ENCODE measurements at regions not wholly inside any gene's neighbourhood (a gene's known extent, or its start where the extent isn't known, plus 50 kb on each side); places are given as distances from the start of the nearest gene placed in this dataset.
"Not testable (repeated sequence)": the region's sequence is repeated elsewhere in the genome, so short reads cannot be mapped to it uniquely, and the experiment has no call there.

DNA sequence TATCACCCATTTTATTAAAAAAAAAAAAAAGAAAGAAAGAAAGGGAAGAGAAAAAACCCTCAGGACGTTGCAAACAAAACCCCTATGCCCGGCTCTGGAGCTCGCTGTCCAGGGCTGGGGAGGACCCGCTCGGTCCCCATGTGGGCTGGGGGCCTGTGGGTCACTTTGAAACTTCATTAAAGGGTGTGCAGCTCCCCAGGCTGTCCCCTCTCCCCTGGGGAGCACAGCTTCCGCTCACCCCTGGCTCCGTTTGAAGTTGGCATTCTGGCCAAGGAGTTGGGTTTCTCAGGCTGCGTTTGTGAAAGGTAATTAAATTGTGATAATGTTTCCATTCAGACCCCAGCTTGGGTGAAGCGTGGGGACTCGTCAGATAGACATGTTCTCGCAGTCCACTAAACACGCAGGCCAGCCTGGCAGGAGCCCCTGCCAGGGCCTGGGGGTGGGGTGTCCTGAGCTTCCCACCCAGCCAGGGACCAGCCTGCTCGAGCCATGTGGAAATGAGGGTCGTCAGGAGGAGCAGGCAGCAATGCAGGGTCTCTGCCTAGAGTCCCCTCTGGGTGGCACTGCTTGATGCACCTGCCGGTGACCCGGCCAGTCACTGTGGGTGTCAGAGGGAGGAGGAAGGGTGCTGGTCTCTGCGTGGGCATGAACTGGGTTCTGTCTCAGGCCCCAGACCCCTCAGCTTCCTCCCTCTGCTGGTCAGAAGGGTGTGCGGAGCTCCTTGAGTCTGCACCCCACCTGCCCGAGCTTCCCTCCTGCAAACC, 166.2 kb downstream of the INHBB start:
- WGBS, 2 donors: 82 to 86% methylated on average over 12 to 17 of the region's 19 CpGs
- intact Hi-C loops (cut with DNase I): no loop called here
- no peaks in the 10 kb centered on the region for H3K27me3 ChIP-seq
- H3K27ac ChIP-seq: no peak overlapping the region
- no peaks in the 10 kb centered on the region for H3K9me3 ChIP-seq
- TF ChIP-seq POLR2A (IDR thresholded peaks at IDR 0.05): no peak
- TF ChIP-seq, protein P1, sequence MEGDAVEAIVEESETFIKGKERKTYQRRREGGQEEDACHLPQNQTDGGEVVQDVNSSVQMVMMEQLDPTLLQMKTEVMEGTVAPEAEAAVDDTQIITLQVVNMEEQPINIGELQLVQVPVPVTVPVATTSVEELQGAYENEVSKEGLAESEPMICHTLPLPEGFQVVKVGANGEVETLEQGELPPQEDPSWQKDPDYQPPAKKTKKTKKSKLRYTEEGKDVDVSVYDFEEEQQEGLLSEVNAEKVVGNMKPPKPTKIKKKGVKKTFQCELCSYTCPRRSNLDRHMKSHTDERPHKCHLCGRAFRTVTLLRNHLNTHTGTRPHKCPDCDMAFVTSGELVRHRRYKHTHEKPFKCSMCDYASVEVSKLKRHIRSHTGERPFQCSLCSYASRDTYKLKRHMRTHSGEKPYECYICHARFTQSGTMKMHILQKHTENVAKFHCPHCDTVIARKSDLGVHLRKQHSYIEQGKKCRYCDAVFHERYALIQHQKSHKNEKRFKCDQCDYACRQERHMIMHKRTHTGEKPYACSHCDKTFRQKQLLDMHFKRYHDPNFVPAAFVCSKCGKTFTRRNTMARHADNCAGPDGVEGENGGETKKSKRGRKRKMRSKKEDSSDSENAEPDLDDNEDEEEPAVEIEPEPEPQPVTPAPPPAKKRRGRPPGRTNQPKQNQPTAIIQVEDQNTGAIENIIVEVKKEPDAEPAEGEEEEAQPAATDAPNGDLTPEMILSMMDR (IDR thresholded peaks at IDR 0.05): no peak
- peaks cover 0 to 3% of the 10 kb centered on the region in 2 donors for H3K4me1 ChIP-seq
- no peak for DNase-seq
- no peak overlapping the region for H3K4me3 ChIP-seq (replicated peaks in 1 of 3)
- no peaks in the 10 kb centered on the region for H3K36me3 ChIP-seq

DNA sequence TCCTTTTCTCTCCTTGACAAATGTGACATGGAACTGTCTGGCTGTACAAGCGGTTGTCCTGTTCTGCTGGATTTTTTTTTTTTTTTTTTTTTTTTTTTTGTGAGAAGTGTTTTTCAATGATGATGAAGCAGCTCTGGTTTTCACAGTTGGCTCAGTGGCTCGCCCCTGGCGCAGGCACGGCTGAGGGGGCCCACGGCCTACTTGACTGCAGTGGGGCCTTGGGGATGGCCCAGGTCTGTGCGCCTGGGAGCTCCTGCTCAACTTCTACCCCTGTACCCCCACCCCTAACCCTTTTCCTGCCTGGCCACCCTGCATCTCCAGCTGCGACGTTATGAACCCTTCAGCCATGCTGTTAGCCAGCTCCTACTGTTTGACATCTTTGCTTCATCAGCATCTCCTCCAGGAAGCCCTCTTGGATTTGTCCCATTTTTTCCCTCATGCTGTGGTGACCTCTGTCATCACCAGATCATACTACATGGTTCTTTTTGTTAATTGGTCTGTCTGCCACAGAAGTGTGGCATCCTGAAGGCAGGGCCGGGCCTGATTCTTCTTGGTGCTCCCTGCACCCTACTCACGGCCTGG, 167.9 kb downstream of the INHBB start:
- no peak for DNase-seq
- no peaks in the 10 kb centered on the region for H3K9me3 ChIP-seq
- no peak overlapping the region for H3K27ac ChIP-seq
- intact Hi-C loops (cut with DNase I): no loop called here
- H3K27me3 ChIP-seq: no peaks in the 10 kb centered on the region
- no peak overlapping the region for H3K4me3 ChIP-seq (replicated peaks in 1 of 3)
- H3K4me1 ChIP-seq: no peaks in the 10 kb centered on the region
- TF ChIP-seq, protein P1 (IDR thresholded peaks at IDR 0.05): no peak
- no peak for TF ChIP-seq POLR2A (IDR thresholded peaks at IDR 0.05)
- no peaks in the 10 kb centered on the region for H3K36me3 ChIP-seq
- 90 to 92% methylated on average over 10 of the region's 10 CpGs for WGBS, 2 donors

DNA sequence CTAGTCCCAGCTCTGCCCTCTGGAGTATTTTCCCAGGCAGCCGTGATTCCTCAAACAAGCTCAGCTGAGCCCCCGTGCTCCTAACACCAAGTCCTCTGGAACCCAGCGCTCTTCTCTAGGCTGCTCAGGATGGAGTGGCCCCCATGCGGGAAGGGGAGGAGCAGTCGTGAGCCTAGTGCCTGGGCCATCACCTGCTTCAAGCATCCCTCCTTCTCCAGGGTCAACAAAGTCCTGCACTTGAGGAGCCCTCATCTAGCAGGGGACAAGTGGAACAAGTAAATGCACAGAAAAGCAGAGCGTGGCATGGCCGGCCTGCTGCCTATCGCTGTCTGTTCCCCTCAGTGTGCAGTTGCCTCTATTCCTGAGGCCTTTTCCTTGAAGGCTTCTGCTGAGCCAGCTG, 168.6 kb downstream of the INHBB start:
- H3K27ac ChIP-seq: no peak overlapping the region
- H3K4me1 ChIP-seq: no peaks in the 10 kb centered on the region
- intact Hi-C loops (cut with DNase I): no loop called here
- H3K36me3 ChIP-seq: no peaks in the 10 kb centered on the region
- DNase-seq: no peak
- H3K27me3 ChIP-seq: no peaks in the 10 kb centered on the region
- 59 to 76% methylated on average over 8 of the region's 8 CpGs for WGBS, 2 donors
- no peak overlapping the region for H3K4me3 ChIP-seq (replicated peaks in 1 of 3)
- H3K9me3 ChIP-seq: no peaks in the 10 kb centered on the region
- TF ChIP-seq POLR2A (IDR thresholded peaks at IDR 0.05): no peak
- TF ChIP-seq, protein P1 (IDR thresholded peaks at IDR 0.05): no peak

DNA sequence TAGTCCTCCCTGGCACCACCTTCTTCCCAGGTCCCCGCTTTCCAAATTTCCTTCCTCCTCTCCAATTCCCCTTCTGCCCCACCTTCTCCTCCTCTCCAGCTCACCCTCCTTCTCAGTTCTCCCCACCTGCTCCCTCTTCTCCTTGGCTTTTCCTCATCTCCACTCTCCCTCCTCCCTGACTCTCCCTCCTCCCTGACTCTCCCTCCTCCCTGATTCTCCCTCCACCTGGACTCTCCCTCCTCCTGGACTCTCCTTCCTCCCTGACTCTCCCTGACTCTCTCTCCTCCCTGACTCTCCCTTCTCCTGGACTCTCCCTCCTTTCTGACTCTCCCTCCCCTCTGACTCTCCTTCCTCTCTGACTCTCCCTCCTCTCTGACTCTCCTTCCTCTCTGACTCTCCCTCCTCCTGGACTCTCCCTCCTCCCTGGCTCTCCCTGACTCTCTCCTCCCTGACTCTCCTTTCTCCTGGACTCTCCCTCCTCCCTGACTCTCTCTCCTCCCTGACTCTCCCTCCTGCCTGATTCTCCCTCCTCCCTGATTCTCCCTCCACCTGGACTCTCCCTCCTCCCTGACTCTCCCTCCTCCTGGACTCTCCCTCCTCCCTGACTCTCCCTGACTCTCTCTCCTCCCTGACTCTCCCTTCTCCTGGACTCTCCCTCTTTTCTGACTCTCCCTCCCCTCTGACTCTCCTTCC, 169.3 kb downstream of the INHBB start:
- H3K27me3 ChIP-seq; H3K9me3 ChIP-seq; H3K36me3 ChIP-seq; H3K4me1 ChIP-seq; intact Hi-C loops (cut with DNase I); H3K27ac ChIP-seq; H3K4me3 ChIP-seq (replicated peaks in 1 of 3); DNase-seq: not testable (repeated sequence)
- 95 to 97% methylated on average over 1 of the region's 1 CpG for WGBS, 2 donors

DNA sequence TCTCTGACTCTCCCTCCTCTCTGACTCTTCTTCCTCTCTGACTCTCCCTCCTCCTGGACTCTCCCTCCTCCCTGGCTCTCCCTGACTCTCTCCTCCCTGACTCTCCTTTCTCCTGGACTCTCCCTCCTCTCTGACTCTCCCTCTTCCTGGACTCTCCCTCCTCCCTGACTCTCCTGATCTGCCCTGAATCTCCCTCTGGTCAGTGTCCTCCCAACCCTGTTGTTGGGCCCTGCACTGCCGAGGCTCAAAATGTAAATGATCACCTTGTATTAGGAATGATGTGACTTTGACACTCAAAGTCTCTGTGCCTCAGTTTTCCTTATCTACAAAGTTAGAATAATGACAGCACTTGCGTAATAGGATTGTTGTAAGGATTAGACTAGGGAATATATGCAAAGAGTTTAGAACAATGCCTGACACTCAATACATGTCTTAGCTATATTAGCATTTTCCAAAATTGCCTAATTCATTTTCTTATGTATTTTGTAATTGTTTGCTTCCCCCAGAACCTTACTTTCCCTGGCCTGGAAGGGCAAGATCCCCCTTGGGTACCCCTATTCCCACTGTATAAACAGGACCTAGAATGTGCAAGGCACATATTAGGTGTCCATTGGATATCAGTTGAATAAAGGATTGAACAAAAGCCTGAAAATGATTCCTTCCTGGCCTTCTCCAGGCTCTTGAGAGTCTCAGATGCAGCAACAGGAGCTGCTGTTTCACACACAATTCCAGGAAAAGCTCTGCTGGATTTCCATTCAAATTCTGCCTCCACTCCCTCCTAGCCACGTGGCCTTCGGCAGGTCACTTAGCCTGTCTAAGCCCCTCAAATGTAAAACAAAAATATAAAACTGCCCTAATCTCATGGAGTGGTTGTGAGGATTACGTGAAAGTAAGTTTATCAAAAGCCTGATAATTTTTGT, 170.1 kb downstream of the INHBB start:
- H3K4me3 ChIP-seq (replicated peaks in 1 of 3): no peak overlapping the region
- DNase-seq: no peak

More for the DNA sequence above, 170.1 kb downstream of the INHBB start:
- intact Hi-C loops (cut with DNase I): no loop called here
- no peaks in the 10 kb centered on the region for H3K9me3 ChIP-seq
- H3K27ac ChIP-seq: no peak overlapping the region
- H3K36me3 ChIP-seq: no peaks in the 10 kb centered on the region
- no peaks in the 10 kb centered on the region for H3K4me1 ChIP-seq
- WGBS, 2 donors: 83 to 87% methylated on average over 5 of the region's 5 CpGs
- H3K27me3 ChIP-seq: no peaks in the 10 kb centered on the region
- TF ChIP-seq, protein P1 (IDR thresholded peaks at IDR 0.05): no peak
- no peak for TF ChIP-seq POLR2A (IDR thresholded peaks at IDR 0.05)
